PC-3 (cell line): ENCODE measurements at regions not wholly inside any gene's neighbourhood (a gene's known extent, or its start where the extent isn't known, plus 50 kb on each side); places are given as distances from the start of the nearest gene placed in this dataset.
A peak's percentile ranks its signal among the peaks of the same experiment; 100 is the strongest.

ENCODE experiments used
- EZH2phosphoT487 ChIP-seq: fragments of 300-600 bp; sonication (generic); IDR thresholded peaks from 2 replicates; pipeline ENCODE4 v1.6.1; 2018; ENCODE audit warnings: mild to moderate bottlenecking, antibody characterized with exemption, low read length, borderline replicate concordance
- TF ChIP-seq, protein P1 (sequence below): fragments of 300-600 bp; sonication (generic); conservative IDR thresholded peaks from 2 replicates; pipeline ENCODE4 v1.5.1; 2017; ENCODE audit warnings: antibody characterized with exemption, low read depth, mild to moderate bottlenecking, low read length

GRCh38 chrX:13506574-13506973 is 62.8 kb upstream of the EGFL6 start:
- TF ChIP-seq EZH2phosphoT487: no peak
- TF ChIP-seq, protein P1, sequence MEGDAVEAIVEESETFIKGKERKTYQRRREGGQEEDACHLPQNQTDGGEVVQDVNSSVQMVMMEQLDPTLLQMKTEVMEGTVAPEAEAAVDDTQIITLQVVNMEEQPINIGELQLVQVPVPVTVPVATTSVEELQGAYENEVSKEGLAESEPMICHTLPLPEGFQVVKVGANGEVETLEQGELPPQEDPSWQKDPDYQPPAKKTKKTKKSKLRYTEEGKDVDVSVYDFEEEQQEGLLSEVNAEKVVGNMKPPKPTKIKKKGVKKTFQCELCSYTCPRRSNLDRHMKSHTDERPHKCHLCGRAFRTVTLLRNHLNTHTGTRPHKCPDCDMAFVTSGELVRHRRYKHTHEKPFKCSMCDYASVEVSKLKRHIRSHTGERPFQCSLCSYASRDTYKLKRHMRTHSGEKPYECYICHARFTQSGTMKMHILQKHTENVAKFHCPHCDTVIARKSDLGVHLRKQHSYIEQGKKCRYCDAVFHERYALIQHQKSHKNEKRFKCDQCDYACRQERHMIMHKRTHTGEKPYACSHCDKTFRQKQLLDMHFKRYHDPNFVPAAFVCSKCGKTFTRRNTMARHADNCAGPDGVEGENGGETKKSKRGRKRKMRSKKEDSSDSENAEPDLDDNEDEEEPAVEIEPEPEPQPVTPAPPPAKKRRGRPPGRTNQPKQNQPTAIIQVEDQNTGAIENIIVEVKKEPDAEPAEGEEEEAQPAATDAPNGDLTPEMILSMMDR: peak; percentile 76
